H1 (cell line): ENCODE measurements at regions not wholly inside any gene's neighbourhood (a gene's known extent, or its start where the extent isn't known, plus 50 kb on each side); places are given as distances from the start of the nearest gene placed in this dataset.

ENCODE experiments used
- CTCF ChIP-seq, 3 experiments: IDR thresholded peaks; 1 replicate in 2 of 3; 2 replicates in 1 of 3; pipeline versions ENCODE4 v1.5.1 to v1.6.1; 2011; ENCODE audit warnings: low read length in 3 of 3, mild to moderate bottlenecking in 3 of 3, inconsistent platforms in 2 of 3, low read depth in 1 of 3, moderate library complexity in 1 of 3; ENCODE audit not compliant: insufficient read depth in 1 of 3; ENCODE audit errors: control extremely low read depth in 1 of 3
- HDAC6 ChIP-seq: IDR thresholded peaks from one replicate; pipeline ENCODE4 v1.7.1; 2012; ENCODE audit warnings: low read depth, mild to moderate bottlenecking, inconsistent platforms, low read length, moderate library complexity
- JUN ChIP-seq: IDR thresholded peaks from 2 replicates; pipeline ENCODE4 v1.6.1; 2011; ENCODE audit warnings: low read depth, mild to moderate bottlenecking, improper control_type of control experiment, low read length
- RAD21 ChIP-seq, 2 experiments: IDR thresholded peaks in 1 of 2; conservative IDR thresholded peaks in 1 of 2; 2 replicates each; pipeline ENCODE4 v1.6.1; 2011; ENCODE audit warnings: low read depth in 2 of 2, low read length in 2 of 2, improper control_type of control experiment in 1 of 2, inconsistent platforms in 1 of 2, mild to moderate bottlenecking in 1 of 2, moderate library complexity in 1 of 2
- RBBP5 ChIP-seq: IDR thresholded peaks from 2 replicates; pipeline ENCODE4 v1.7.1; 2012; ENCODE audit warnings: low read depth, mild to moderate bottlenecking, inconsistent platforms, low read length, moderate library complexity, borderline replicate concordance

- TF ChIP-seq RAD21 (IDR thresholded peaks at IDR 0.05 in 1 of 2, conservative IDR thresholded peaks at IDR 0.05 in 1 of 2; ENCODE audit: low read depth in 2 of 2, low read length in 2 of 2) (no peak), CTCF (IDR thresholded peaks at IDR 0.05; ENCODE audit: control extremely low read depth in 1 of 3, insufficient read depth in 1 of 3, low read depth in 1 of 3, low read length in 3 of 3) (no peak), HDAC6 (no peak), RBBP5 (no peak), JUN (no peak)
Observed at GRCh38 chr5:45162974-45163373, 354.2 kb downstream of the MRPS30 start.
